Sigmoid colon (tissue), 6 donors: ENCODE measurements at regions not wholly inside any gene's neighbourhood (a gene's known extent, or its start where the extent isn't known, plus 50 kb on each side); places are given as distances from the start of the nearest gene placed in this dataset.
"Not testable (repeated sequence)": the region's sequence is repeated elsewhere in the genome, so short reads cannot be mapped to it uniquely, and the experiment has no call there.

Experiments used
- DNase-seq: peaks from one replicate; pipeline ENCODE4 v3.0.0-alpha.2; 2019
- H3K27ac ChIP-seq, 4 donors: fragments of 200-600 bp; sonication (generic); one replicate each; pipeline ENCODE4 v1.5.1; 2016 to 2019; ENCODE audit warnings: mild to moderate bottlenecking in 1 of 4
- H3K27me3 ChIP-seq, 3 donors: fragments of 200-600 bp; sonication (generic); one replicate each; pipeline ENCODE4 v1.5.1; 2019; ENCODE audit warnings: mild to moderate bottlenecking in 1 of 3
- H3K36me3 ChIP-seq, 4 donors: fragments of 200-600 bp; sonication (generic); one replicate each; pipeline ENCODE4 v1.5.1; 2016 to 2019
- H3K4me1 ChIP-seq, 4 donors: fragments of 200-600 bp; sonication (generic); one replicate each; pipeline ENCODE4 v1.5.1; 2017 to 2019
- H3K4me3 ChIP-seq, 4 donors: fragments of 200-600 bp; sonication (generic); one replicate each; pipeline ENCODE4 v1.5.1; 2017 to 2019; ENCODE audit warnings: mild to moderate bottlenecking in 2 of 4, moderate library complexity in 1 of 4
- H3K9me3 ChIP-seq, 4 donors: fragments of 200-600 bp in 3 of 4; sonication (generic) in 3 of 4; one replicate each; pipeline versions ENCODE4 v1.5.1 to v1.6.1; 2013 to 2019
- EP300 ChIP-seq, 4 donors: sonication (generic); formaldehyde crosslinking; IDR thresholded peaks; one replicate each; pipeline ENCODE4 v1.6.1; 2017; ENCODE audit warnings: antibody characterized with exemption in 4 of 4
- POLR2A ChIP-seq, 2 donors: fragments of 450-650 bp; IDR thresholded peaks; one replicate each; pipeline ENCODE4 v1.6.1; 2016; ENCODE audit warnings: antibody characterized with exemption in 2 of 2, mild to moderate bottlenecking in 2 of 2, moderate library complexity in 2 of 2
- POLR2AphosphoS5 ChIP-seq, 4 donors: sonication (generic); formaldehyde crosslinking; IDR thresholded peaks; one replicate each; pipeline ENCODE4 v1.6.1; 2017; ENCODE audit warnings: antibody characterized with exemption in 4 of 4
- WGBS, 2 donors: extraction: QIAGEN DNeasy Blood & Tissue Kit; methylation state at CpG; one replicate each; pipeline ENCODE4 v1.1.7; 2013; 5-methylcytosine and 5-hydroxymethylcytosine counted together
- intact Hi-C: fragments of 100-400 bp; cut with DNase I; formaldehyde crosslinking; loops from one replicate; pipeline ENCODE4 v1.15.1; 2023
- TF ChIP-seq, protein P1 (sequence below), 4 experiments: fragments of 450-650 bp in 3 of 4; fragments of 200-600 bp in 1 of 4; IDR thresholded peaks; one replicate each; pipeline ENCODE4 v1.5.1; 2016 to 2019; ENCODE audit warnings: antibody characterized with exemption in 4 of 4, mild to moderate bottlenecking in 3 of 4, moderate library complexity in 2 of 4
- donor health status: healthy with polysubstance abuse.
- donor health status: healthy.

DNA sequence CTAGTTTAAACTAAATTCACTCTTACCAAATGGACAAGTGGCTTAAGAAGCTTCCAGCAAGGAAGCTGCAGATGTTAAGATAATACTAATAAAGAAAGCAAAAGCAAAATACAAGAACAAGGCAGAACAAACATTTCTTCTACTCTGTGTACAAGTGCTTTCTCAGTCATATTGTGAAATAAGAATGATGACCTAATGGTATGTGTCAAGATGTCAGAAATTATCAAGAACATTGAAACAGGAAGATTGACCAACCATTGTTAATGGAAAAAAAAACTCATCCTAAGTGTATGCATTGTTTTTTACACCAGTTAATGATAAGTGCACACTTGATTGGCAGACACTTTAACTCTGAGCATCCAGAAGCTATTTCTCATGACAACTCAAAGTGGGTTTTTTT, 65.4 kb upstream of the P2RY1 start:
- no peaks in the 10 kb centered on the region for H3K9me3 ChIP-seq
- H3K4me1 ChIP-seq = no peaks in the 10 kb centered on the region
- H3K27ac ChIP-seq = no peak overlapping the region
- TF ChIP-seq, protein P1, sequence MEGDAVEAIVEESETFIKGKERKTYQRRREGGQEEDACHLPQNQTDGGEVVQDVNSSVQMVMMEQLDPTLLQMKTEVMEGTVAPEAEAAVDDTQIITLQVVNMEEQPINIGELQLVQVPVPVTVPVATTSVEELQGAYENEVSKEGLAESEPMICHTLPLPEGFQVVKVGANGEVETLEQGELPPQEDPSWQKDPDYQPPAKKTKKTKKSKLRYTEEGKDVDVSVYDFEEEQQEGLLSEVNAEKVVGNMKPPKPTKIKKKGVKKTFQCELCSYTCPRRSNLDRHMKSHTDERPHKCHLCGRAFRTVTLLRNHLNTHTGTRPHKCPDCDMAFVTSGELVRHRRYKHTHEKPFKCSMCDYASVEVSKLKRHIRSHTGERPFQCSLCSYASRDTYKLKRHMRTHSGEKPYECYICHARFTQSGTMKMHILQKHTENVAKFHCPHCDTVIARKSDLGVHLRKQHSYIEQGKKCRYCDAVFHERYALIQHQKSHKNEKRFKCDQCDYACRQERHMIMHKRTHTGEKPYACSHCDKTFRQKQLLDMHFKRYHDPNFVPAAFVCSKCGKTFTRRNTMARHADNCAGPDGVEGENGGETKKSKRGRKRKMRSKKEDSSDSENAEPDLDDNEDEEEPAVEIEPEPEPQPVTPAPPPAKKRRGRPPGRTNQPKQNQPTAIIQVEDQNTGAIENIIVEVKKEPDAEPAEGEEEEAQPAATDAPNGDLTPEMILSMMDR (IDR thresholded peaks at IDR 0.05) = no peak
- TF ChIP-seq POLR2A (IDR thresholded peaks at IDR 0.05) (no peak), POLR2AphosphoS5 (IDR thresholded peaks at IDR 0.05) (no peak), EP300 (IDR thresholded peaks at IDR 0.05) (no peak)
- intact Hi-C loops = no loop called here
- no peak overlapping the region for H3K4me3 ChIP-seq
- no peaks in the 10 kb centered on the region for H3K36me3 ChIP-seq
- DNase-seq = no peak
- no peaks in the 10 kb centered on the region for H3K27me3 ChIP-seq

DNA sequence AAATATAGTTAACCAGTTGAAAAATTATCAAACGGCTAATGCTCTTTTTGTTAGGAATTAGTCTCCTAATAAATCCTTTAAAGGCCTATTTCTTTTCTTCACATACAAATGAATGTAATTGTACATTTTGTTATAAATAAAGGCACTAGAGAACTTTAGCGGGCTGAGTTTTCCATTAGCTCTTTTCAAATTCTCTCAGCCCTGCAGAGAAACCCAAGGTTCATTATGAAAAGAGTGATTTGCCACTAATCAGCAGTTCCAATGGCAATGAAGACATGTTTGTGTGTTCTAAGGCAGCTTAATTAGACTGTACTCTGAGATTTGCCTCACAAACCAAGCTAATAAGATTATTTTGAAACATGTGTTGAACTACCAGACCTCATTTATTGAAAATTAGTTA, 64.6 kb upstream of the P2RY1 start:
- Histone ChIP-seq H3K27ac (no peak overlapping the region), H3K9me3 (no peaks in the 10 kb centered on the region), H3K36me3 (no peaks in the 10 kb centered on the region), H3K4me1 (no peaks in the 10 kb centered on the region), H3K27me3 (no peaks in the 10 kb centered on the region), H3K4me3 (no peak overlapping the region)
- no peak for DNase-seq
- intact Hi-C loops = no loop called here
- TF ChIP-seq POLR2A (IDR thresholded peaks at IDR 0.05) = no peak
- no peak for TF ChIP-seq EP300 (IDR thresholded peaks at IDR 0.05)
- TF ChIP-seq POLR2AphosphoS5 (IDR thresholded peaks at IDR 0.05) = no peak
- TF ChIP-seq, protein P1 (IDR thresholded peaks at IDR 0.05) = no peak
- 70 to 91% methylated on average over 2 of the region's 2 CpGs for WGBS, 2 donors

DNA sequence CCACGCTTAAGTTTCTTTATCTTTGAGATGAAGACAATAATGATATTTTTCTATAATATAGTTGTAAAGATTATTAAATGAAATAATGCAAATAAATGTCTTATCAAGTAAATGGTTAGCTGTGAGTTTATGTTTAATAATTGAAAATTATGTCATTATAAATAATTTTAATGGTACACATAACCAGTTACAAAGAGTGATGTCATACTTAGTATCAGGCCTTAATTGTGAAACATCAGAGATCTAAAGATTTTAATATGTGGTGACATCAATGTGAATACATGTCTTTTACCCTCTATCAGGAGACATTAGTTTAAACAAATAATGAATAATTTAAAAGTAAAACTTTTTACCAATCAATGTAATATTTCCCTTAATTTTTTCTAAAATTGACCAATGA, 63.8 kb upstream of the P2RY1 start:
- Histone ChIP-seq H3K9me3 (no peaks in the 10 kb centered on the region), H3K27me3 (no peaks in the 10 kb centered on the region), H3K4me1 (no peaks in the 10 kb centered on the region), H3K27ac (no peak overlapping the region), H3K4me3 (no peak overlapping the region), H3K36me3 (no peaks in the 10 kb centered on the region)
- no peak for TF ChIP-seq POLR2A (IDR thresholded peaks at IDR 0.05)
- TF ChIP-seq EP300 (IDR thresholded peaks at IDR 0.05) = no peak
- TF ChIP-seq, protein P1 (IDR thresholded peaks at IDR 0.05) = no peak
- TF ChIP-seq POLR2AphosphoS5 (IDR thresholded peaks at IDR 0.05) = no peak
- no peak for DNase-seq
- intact Hi-C loops = no loop called here
- 98 to 99% methylated on average over 1 of the region's 1 CpG for WGBS, 2 donors

DNA sequence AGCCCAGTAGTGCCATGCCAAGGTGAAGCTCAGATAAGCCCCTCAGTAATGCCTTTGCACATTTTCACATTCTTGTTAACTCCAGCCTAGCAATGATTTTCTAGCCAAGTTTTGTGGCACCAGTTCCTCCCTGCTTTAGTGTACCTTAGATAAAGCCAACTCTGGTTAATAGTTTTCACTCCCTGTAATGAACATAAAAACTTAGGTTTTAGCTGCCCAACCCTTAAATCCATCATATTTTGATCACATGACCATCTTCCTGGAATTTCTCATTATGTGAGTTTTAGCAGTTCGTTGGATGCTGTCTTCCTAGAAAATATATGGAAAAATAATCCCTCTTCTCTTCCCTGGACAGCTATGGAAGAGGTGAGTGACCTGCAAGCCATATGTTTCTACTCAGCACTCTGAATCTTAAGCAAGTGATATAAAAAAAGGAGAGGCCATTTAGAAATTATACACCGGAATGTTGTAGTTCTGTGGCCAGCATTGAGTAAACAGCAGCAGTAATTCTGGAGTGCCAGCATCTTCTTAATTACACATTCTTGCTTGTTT, 62.2 kb upstream of the P2RY1 start:
- H3K9me3 ChIP-seq = no peaks in the 10 kb centered on the region
- DNase-seq = no peak
- H3K4me3 ChIP-seq = no peak overlapping the region
- H3K4me1 ChIP-seq = no peaks in the 10 kb centered on the region
- no peaks in the 10 kb centered on the region for H3K36me3 ChIP-seq
- intact Hi-C loops = no loop called here
- H3K27me3 ChIP-seq = no peaks in the 10 kb centered on the region
- H3K27ac ChIP-seq = no peak overlapping the region
- TF ChIP-seq, protein P1 (IDR thresholded peaks at IDR 0.05) = no peak
- TF ChIP-seq POLR2A (IDR thresholded peaks at IDR 0.05) = no peak
- TF ChIP-seq POLR2AphosphoS5 (IDR thresholded peaks at IDR 0.05) = no peak
- no peak for TF ChIP-seq EP300 (IDR thresholded peaks at IDR 0.05)
- WGBS, 2 donors = 13 to 57% methylated on average over 2 of the region's 2 CpGs

DNA sequence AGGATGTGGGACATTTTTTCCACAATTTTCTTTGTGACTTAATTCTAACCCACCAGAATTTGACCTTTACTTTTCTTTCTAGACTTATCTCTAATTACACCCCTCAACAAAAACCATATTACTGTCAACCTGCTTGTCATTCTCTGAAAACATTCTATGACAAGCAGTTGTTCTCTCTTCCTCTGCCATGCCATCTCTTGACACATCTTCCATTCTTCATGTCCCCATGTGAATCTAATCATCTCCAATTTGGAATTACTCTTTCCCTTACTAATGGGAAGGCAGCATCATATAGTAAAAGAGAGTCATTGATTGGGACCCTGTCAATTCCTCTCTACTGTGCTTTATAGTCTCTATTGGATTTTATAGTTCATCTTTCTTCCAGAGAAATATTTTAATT, 61.3 kb upstream of the P2RY1 start:
- no peaks in the 10 kb centered on the region for H3K4me1 ChIP-seq
- H3K27ac ChIP-seq = no peak overlapping the region
- no peak for TF ChIP-seq POLR2A (IDR thresholded peaks at IDR 0.05)
- TF ChIP-seq POLR2AphosphoS5 (IDR thresholded peaks at IDR 0.05) = no peak
- TF ChIP-seq, protein P1 (IDR thresholded peaks at IDR 0.05) = no peak
- no peak for TF ChIP-seq EP300 (IDR thresholded peaks at IDR 0.05)
- no peaks in the 10 kb centered on the region for H3K36me3 ChIP-seq
- no peak overlapping the region for H3K4me3 ChIP-seq
- intact Hi-C loops = no loop called here
- DNase-seq = no peak
- H3K27me3 ChIP-seq = no peaks in the 10 kb centered on the region
- H3K9me3 ChIP-seq = no peaks in the 10 kb centered on the region

DNA sequence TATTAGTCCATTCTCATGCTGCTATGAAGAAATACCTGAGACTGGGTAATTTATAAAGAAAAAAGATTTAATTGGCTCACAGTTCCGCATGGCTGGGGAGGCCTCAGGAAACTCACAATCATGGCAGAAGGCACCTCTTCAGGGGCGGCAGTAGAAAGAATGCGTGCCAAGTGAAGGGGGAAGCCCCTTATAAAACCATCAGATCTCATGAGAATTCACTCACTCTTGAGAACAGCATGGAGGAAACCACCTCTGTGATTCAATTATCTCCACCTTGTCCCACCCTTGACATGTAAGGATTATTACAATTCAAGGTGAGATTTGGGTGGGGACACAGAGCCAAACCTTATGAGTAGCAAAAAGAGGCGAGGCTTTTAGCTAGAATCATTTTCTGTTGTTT, 60.7 kb upstream of the P2RY1 start:
- H3K27ac ChIP-seq, H3K9me3 ChIP-seq, H3K4me1 ChIP-seq, DNase-seq, H3K27me3 ChIP-seq, H3K4me3 ChIP-seq, intact Hi-C loops, H3K36me3 ChIP-seq: not testable (repeated sequence)
- WGBS, 2 donors = 94 to 96% methylated on average over 4 of the region's 4 CpGs
